SK-N-SH treated with all-trans-retinoic acid at 6 μM for 48 hours (cell line): ENCODE measurements at regions not wholly inside any gene's neighbourhood (a gene's known extent, or its start where the extent isn't known, plus 50 kb on each side); places are given as distances from the start of the nearest gene placed in this dataset.

ENCODE experiments used
- ATAC-seq: fragments of 200-7000 bp; cut with Tn5 transposase; 3 replicates; pipeline ENCODE4 v1.9.1; 2020; ENCODE audit warnings: mild to moderate bottlenecking, moderate library complexity
- ARNTL ChIP-seq: fragments of 450-650 bp; formaldehyde crosslinking; IDR thresholded peaks from 2 replicates; pipeline ENCODE4 v1.5.0; 2020; ENCODE audit warnings: low read depth, mild to moderate bottlenecking, moderate library complexity, borderline replicate concordance
- BACH2 ChIP-seq: fragments of 250-450 bp; sonication (Bioruptor Pico); IDR thresholded peaks from 2 replicates; pipeline ENCODE4 v1.9.0; 2021; ENCODE audit warnings: mild to moderate bottlenecking, borderline replicate concordance
- CREB5 ChIP-seq: fragments of 250-450 bp; sonication (Bioruptor Pico); IDR thresholded peaks from 2 replicates; pipeline ENCODE4 v1.5.1; 2020; ENCODE audit warnings: low read depth, mild to moderate bottlenecking, moderate library complexity
- ESRRG ChIP-seq: fragments of 250-450 bp; sonication (Bioruptor Pico); IDR thresholded peaks from 2 replicates; pipeline ENCODE4 v1.6.1; 2021; ENCODE audit warnings: mild to moderate bottlenecking
- ISL1 ChIP-seq: fragments of 250-450 bp; sonication (Bioruptor Pico); IDR thresholded peaks from 2 replicates; pipeline ENCODE4 v2.1.2; 2022; ENCODE audit warnings: mild to moderate bottlenecking, moderate library complexity
- OSR1 ChIP-seq: fragments of 250-450 bp; sonication (Bioruptor Pico); IDR thresholded peaks from 2 replicates; pipeline ENCODE4 v1.8.0; 2022; ENCODE audit warnings: moderate library complexity, mild to moderate bottlenecking, inconsistent platforms
- PATZ1 ChIP-seq: fragments of 250-450 bp; sonication (Bioruptor Pico); IDR thresholded peaks from 2 replicates; pipeline ENCODE4 v1.8.0; 2020; ENCODE audit warnings: mild to moderate bottlenecking, moderate library complexity, borderline replicate concordance
- POU6F1 ChIP-seq: fragments of 250-450 bp; sonication (Bioruptor Pico); IDR thresholded peaks from 2 replicates; pipeline ENCODE4 v1.8.0; 2021; ENCODE audit warnings: low read depth, mild to moderate bottlenecking, moderate library complexity, borderline replicate concordance
- PPARA ChIP-seq: fragments of 250-450 bp; sonication (Bioruptor Pico); IDR thresholded peaks from 2 replicates; pipeline ENCODE4 v1.5.0; 2020; ENCODE audit warnings: mild to moderate bottlenecking, borderline replicate concordance
- RARB ChIP-seq: fragments of 250-450 bp; sonication (Bioruptor Pico); IDR thresholded peaks from 2 replicates; pipeline ENCODE4 v1.8.0; 2021; ENCODE audit warnings: mild to moderate bottlenecking, moderate library complexity
- SNAI2 ChIP-seq: fragments of 250-450 bp; sonication (Bioruptor Pico); IDR thresholded peaks from 2 replicates; pipeline ENCODE4 v1.5.0; 2020; ENCODE audit warnings: mild to moderate bottlenecking, moderate library complexity
- TCF4 ChIP-seq: fragments of 250-450 bp; sonication (Bioruptor Pico); IDR thresholded peaks from 2 replicates; pipeline ENCODE4 v1.8.0; 2021; ENCODE audit warnings: mild to moderate bottlenecking, moderate library complexity, borderline replicate concordance
- TOX ChIP-seq: fragments of 250-450 bp; sonication (Bioruptor Pico); IDR thresholded peaks from 2 replicates; pipeline ENCODE4 v1.8.0; 2021; ENCODE audit warnings: mild to moderate bottlenecking, moderate library complexity, borderline replicate concordance
- ZFP3 ChIP-seq: fragments of 250-450 bp; sonication (Bioruptor Pico); IDR thresholded peaks from 2 replicates; pipeline ENCODE4 v1.5.0; 2020; ENCODE audit warnings: mild to moderate bottlenecking, moderate library complexity
- ZFP30 ChIP-seq: fragments of 450-650 bp; formaldehyde crosslinking; IDR thresholded peaks from 2 replicates; pipeline ENCODE4 v1.5.0; 2022; ENCODE audit warnings: mild to moderate bottlenecking, moderate library complexity
- ZNF565 ChIP-seq: fragments of 450-650 bp; formaldehyde crosslinking; conservative IDR thresholded peaks from 2 replicates; pipeline ENCODE4 v1.5.0; 2020; ENCODE audit warnings: low read depth, mild to moderate bottlenecking, moderate library complexity
- ZNF70 ChIP-seq: fragments of 450-650 bp; formaldehyde crosslinking; IDR thresholded peaks from 2 replicates; pipeline ENCODE4 v1.5.0; 2020; ENCODE audit warnings: mild to moderate bottlenecking, moderate library complexity
- ZNF8 ChIP-seq: fragments of 450-650 bp; formaldehyde crosslinking; IDR thresholded peaks from 2 replicates; pipeline ENCODE4 v1.5.0; 2020; ENCODE audit warnings: mild to moderate bottlenecking, moderate library complexity
- TF ChIP-seq, protein P1 (sequence below): fragments of 250-450 bp; sonication (Bioruptor Pico); IDR thresholded peaks from 2 replicates; pipeline ENCODE4 v1.5.1; 2021; ENCODE audit warnings: mild to moderate bottlenecking, moderate library complexity
- TF ChIP-seq, protein P2 (sequence below): fragments of 250-450 bp; sonication (Bioruptor Pico); IDR thresholded peaks from 2 replicates; pipeline ENCODE4 v1.5.0; 2020; ENCODE audit warnings: mild to moderate bottlenecking, moderate library complexity

GRCh38 chr4:123977641-123978081, 581.1 kb downstream of the SPRY1 start (continued):
- TF ChIP-seq, protein P1, sequence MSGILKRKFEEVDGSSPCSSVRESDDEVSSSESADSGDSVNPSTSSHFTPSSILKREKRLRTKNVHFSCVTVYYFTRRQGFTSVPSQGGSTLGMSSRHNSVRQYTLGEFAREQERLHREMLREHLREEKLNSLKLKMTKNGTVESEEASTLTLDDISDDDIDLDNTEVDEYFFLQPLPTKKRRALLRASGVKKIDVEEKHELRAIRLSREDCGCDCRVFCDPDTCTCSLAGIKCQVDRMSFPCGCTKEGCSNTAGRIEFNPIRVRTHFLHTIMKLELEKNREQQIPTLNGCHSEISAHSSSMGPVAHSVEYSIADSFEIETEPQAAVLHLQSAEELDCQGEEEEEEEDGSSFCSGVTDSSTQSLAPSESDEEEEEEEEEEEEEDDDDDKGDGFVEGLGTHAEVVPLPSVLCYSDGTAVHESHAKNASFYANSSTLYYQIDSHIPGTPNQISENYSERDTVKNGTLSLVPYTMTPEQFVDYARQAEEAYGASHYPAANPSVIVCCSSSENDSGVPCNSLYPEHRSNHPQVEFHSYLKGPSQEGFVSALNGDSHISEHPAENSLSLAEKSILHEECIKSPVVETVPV: no peak
- TF ChIP-seq PATZ1 (CRISPR knock-in tag): no peak

GRCh38 chr4:123978637-123979036, 582.0 kb downstream of the SPRY1 start:
- TF ChIP-seq PPARA (CRISPR knock-in tag) (no peak), ISL1 (no peak), ZFP30 (no peak), OSR1 (CRISPR knock-in tag) (no peak), ZNF565 (CRISPR knock-in tag) (no peak), ZNF70 (CRISPR knock-in tag) (no peak), RARB (CRISPR knock-in tag) (no peak), PATZ1 (CRISPR knock-in tag) (no peak), BACH2 (CRISPR knock-in tag) (no peak), TOX (CRISPR knock-in tag) (no peak), ZNF8 (no peak), TCF4 (no peak), ZFP3 (CRISPR knock-in tag) (no peak), POU6F1 (CRISPR knock-in tag) (no peak)
- TF ChIP-seq, protein P2, sequence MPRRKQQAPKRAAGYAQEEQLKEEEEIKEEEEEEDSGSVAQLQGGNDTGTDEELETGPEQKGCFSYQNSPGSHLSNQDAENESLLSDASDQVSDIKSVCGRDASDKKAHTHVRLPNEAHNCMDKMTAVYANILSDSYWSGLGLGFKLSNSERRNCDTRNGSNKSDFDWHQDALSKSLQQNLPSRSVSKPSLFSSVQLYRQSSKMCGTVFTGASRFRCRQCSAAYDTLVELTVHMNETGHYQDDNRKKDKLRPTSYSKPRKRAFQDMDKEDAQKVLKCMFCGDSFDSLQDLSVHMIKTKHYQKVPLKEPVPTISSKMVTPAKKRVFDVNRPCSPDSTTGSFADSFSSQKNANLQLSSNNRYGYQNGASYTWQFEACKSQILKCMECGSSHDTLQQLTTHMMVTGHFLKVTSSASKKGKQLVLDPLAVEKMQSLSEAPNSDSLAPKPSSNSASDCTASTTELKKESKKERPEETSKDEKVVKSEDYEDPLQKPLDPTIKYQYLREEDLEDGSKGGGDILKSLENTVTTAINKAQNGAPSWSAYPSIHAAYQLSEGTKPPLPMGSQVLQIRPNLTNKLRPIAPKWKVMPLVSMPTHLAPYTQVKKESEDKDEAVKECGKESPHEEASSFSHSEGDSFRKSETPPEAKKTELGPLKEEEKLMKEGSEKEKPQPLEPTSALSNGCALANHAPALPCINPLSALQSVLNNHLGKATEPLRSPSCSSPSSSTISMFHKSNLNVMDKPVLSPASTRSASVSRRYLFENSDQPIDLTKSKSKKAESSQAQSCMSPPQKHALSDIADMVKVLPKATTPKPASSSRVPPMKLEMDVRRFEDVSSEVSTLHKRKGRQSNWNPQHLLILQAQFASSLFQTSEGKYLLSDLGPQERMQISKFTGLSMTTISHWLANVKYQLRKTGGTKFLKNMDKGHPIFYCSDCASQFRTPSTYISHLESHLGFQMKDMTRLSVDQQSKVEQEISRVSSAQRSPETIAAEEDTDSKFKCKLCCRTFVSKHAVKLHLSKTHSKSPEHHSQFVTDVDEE (CRISPR knock-in tag): no peak
- no peak for ATAC-seq

DNA sequence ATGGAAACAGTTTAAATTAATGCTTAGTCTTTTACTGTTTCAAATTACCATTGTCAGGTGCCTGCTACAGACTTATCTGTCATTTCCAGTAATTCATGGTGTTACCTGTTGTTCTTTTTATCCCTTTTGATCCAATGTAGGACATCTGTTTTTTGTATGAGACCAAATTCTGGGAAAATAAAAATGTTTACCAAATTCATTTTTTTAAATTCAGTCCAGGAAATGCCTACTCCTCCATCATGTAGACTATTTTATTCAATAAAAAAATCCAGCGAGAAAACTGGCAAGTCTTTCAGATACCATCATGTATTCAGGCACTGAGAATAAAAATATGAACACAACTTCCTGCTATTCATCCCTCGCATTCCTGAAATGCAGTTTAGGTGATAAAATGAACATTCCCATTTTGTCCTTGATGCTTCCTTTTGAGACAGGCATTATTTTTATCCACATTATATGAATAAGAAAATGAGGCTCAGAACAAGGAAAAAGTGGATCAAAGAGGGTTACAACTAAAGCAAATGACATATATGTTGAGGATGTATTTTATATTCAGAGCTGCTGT, 584.2 kb downstream of the SPRY1 start:
- no peak for ATAC-seq
- no peak for TF ChIP-seq ARNTL (CRISPR knock-in tag)
- no peak for TF ChIP-seq POU6F1 (CRISPR knock-in tag)
- TF ChIP-seq OSR1 (CRISPR knock-in tag): no peak
- no peak for TF ChIP-seq TOX (CRISPR knock-in tag)
- no peak for TF ChIP-seq ZNF8
- no peak for TF ChIP-seq CREB5 (CRISPR knock-in tag)
- TF ChIP-seq ESRRG (CRISPR knock-in tag): no peak
- TF ChIP-seq SNAI2 (CRISPR knock-in tag): no peak
- no peak for TF ChIP-seq ISL1
- no peak for TF ChIP-seq ZNF565 (CRISPR knock-in tag)
- TF ChIP-seq, protein P2 (CRISPR knock-in tag): no peak
- no peak for TF ChIP-seq ZNF70 (CRISPR knock-in tag)
- no peak for TF ChIP-seq RARB (CRISPR knock-in tag)
- no peak for TF ChIP-seq ZFP3 (CRISPR knock-in tag)
